Neuronal stem cell (in vitro differentiated cells): ENCODE measurements at regions not wholly inside any gene's neighbourhood (a gene's known extent, or its start where the extent isn't known, plus 50 kb on each side); places are given as distances from the start of the nearest gene placed in this dataset.
A peak's percentile ranks its signal among the peaks of the same experiment; 100 is the strongest.
"Not testable (repeated sequence)": the region's sequence is repeated elsewhere in the genome, so short reads cannot be mapped to it uniquely, and the experiment has no call there.

Source experiments
- DNase-seq: peaks from one replicate; pipeline ENCODE4 v3.0.0-alpha.2; 2013; ENCODE audit warnings: low spot score
- H2AFZ ChIP-seq: one replicate; pipeline ENCODE4 v1.6.1; 2013; ENCODE audit warnings: mild to moderate bottlenecking, low read length, inconsistent platforms
- H2AK5ac ChIP-seq: 2 replicates; pipeline ENCODE4 v1.6.1; 2013; ENCODE audit warnings: low read depth, mild to moderate bottlenecking, inconsistent platforms, low read length, moderate library complexity, mixed read lengths
- H2BK120ac ChIP-seq: 2 replicates; pipeline ENCODE4 v1.6.1; 2013; ENCODE audit warnings: low read depth, mild to moderate bottlenecking, inconsistent platforms, low read length, moderate library complexity, mixed read lengths
- H2BK12ac ChIP-seq: one replicate; pipeline ENCODE4 v1.6.1; 2013; ENCODE audit warnings: low read length, inconsistent platforms
- H2BK15ac ChIP-seq: 2 replicates; pipeline ENCODE4 v1.6.1; 2013; ENCODE audit warnings: mild to moderate bottlenecking, low read length, inconsistent platforms, mixed read lengths
- H2BK5ac ChIP-seq: one replicate; pipeline ENCODE4 v1.6.1; 2013; ENCODE audit warnings: inconsistent platforms, mild to moderate bottlenecking, low read length, moderate library complexity
- H3K14ac ChIP-seq: one replicate; pipeline ENCODE4 v1.6.1; 2013; ENCODE audit warnings: low read length, inconsistent platforms
- H3K18ac ChIP-seq: 2 replicates; pipeline ENCODE4 v1.6.1; 2013; ENCODE audit warnings: low read length, inconsistent platforms
- H3K23ac ChIP-seq: 2 replicates; pipeline ENCODE4 v1.6.1; 2013; ENCODE audit warnings: low read depth, mild to moderate bottlenecking, mixed read lengths, low read length, inconsistent platforms; ENCODE audit not compliant: poor library complexity
- H3K27ac ChIP-seq: replicated peaks from 3 replicates; pipeline ENCODE4 v1.5.1; 2013; ENCODE audit warnings: low read length, inconsistent platforms
- H3K27me3 ChIP-seq, 3 experiments: 2 replicates each; pipeline ENCODE4 v1.6.1; 2013; ENCODE audit warnings: low read length in 3 of 3, mild to moderate bottlenecking in 2 of 3, inconsistent platforms in 1 of 3, low read depth in 1 of 3, mixed read lengths in 1 of 3, moderate library complexity in 1 of 3; ENCODE audit not compliant: control insufficient read depth in 3 of 3, insufficient read depth in 3 of 3
- H3K36me3 ChIP-seq, 2 donors: replicated peaks in 1 of 2; 2 replicates each; pipeline ENCODE4 v1.6.1; 2013; ENCODE audit warnings: low read length in 2 of 2; ENCODE audit not compliant: control insufficient read depth in 2 of 2, insufficient read depth in 2 of 2
- H3K4ac ChIP-seq: 2 replicates; pipeline ENCODE4 v1.6.1; 2013; ENCODE audit warnings: inconsistent platforms, mild to moderate bottlenecking, low read length, moderate library complexity
- H3K4me1 ChIP-seq, 2 donors: 1 replicate in 1 of 2; 2 replicates in 1 of 2; pipeline ENCODE4 v1.6.1; 2013; ENCODE audit warnings: low read length in 2 of 2, low read depth in 1 of 2; ENCODE audit not compliant: control insufficient read depth in 2 of 2, insufficient read depth in 1 of 2
- H3K4me2 ChIP-seq: one replicate; pipeline ENCODE4 v1.6.1; 2013; ENCODE audit warnings: mild to moderate bottlenecking, low read length, inconsistent platforms; ENCODE audit not compliant: insufficient read depth, poor library complexity, severe bottlenecking
- H3K4me3 ChIP-seq, 2 donors: 2 replicates each; pipeline ENCODE4 v1.5.1; 2013; ENCODE audit warnings: low read length in 2 of 2, mild to moderate bottlenecking in 2 of 2, inconsistent platforms in 1 of 2, moderate library complexity in 1 of 2
- H3K79me1 ChIP-seq: one replicate; pipeline ENCODE4 v1.6.1; 2013; ENCODE audit warnings: low read depth, mild to moderate bottlenecking, inconsistent platforms, low read length, moderate library complexity
- H3K9ac ChIP-seq: one replicate; pipeline ENCODE4 v1.6.1; 2013; ENCODE audit warnings: mild to moderate bottlenecking, low read depth, low read length, inconsistent platforms; ENCODE audit not compliant: poor library complexity
- H3K9me3 ChIP-seq, 2 donors: replicated peaks in 1 of 2; 2 replicates each; pipeline versions ENCODE3 to v1.6.1; 2013; ENCODE audit warnings: low read length in 2 of 2, mild to moderate bottlenecking in 2 of 2, inconsistent platforms in 1 of 2, low read depth in 1 of 2, mixed read lengths in 1 of 2, moderate library complexity in 1 of 2; ENCODE audit not compliant: control insufficient read depth in 2 of 2, insufficient read depth in 1 of 2
- H4K8ac ChIP-seq: one replicate; pipeline ENCODE4 v1.6.1; 2013; ENCODE audit warnings: low read depth, mild to moderate bottlenecking, inconsistent platforms, low read length, moderate library complexity
- H4K91ac ChIP-seq: one replicate; pipeline ENCODE4 v1.6.1; 2013; ENCODE audit warnings: low read length, low read depth, mild to moderate bottlenecking, inconsistent platforms; ENCODE audit not compliant: poor library complexity
- WGBS, 2 donors: extraction: QIAGEN DNeasy Blood & Tissue Kit; methylation state at CpG; one replicate each; pipeline ENCODE4 v1.1.7; 2013; ENCODE audit warnings: missing lambda C conversion rate in 2 of 2, mixed read lengths in 1 of 2; ENCODE audit not compliant: insufficient read length in 2 of 2, insufficient replicate concordance in 1 of 2; ENCODE audit errors: extremely low coverage in 2 of 2; 5-methylcytosine and 5-hydroxymethylcytosine counted together

DNA sequence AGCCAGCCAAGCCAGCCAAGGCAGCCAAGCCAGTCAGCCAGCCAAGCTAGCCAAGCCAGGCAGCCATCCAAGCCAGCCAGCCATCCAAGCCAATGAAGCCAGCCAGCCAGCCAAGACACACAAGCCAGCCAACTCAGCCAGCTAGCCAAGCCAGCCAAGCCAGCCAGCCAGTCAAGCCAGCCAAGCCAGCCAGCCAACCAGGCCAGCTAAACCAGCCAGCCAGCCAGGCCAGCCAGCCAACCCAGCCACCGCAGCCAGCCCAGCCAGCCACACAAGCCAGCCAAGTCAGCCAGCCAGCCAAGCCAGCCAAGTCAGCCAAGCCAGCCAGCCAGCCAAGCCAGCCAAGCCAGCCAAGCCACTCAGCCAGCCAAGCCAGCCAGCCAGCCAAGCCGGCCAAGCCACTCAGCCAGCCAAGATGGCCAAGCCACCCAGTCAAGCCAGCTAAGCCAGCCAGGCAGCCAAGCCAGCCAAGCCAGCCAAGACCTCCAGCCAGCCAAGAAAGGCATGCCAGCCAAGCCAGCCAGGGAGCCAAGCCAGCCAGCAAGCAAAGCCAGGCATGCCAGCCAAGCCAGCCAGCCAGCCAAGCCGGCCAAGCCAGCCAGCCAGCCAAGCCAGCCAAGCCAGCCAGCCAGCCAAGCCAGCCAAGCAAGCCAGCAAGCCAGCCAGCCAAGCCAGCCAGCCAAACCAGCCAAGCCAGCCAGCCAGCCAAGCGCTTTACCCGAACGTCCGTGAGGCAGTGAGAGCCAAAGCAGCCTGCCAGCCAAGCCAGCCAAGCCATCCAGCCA lies 335.7 kb upstream of the PLGLB2 start:
- not testable (repeated sequence) for DNase-seq, H3K4me3 ChIP-seq
- no CpG with 5 or more reads among the region's 7 CpGs for WGBS, 2 donors

GRCh38 chr2:87414331-87414730 lies 333.6 kb upstream of the PLGLB2 start:
- H3K27me3 ChIP-seq, H2AK5ac ChIP-seq, H3K4me2 ChIP-seq, DNase-seq, H3K4me3 ChIP-seq, H3K23ac ChIP-seq, H3K4me1 ChIP-seq, H3K4ac ChIP-seq, H3K36me3 ChIP-seq, H2BK5ac ChIP-seq, H3K9me3 ChIP-seq, H2BK15ac ChIP-seq, H3K27ac ChIP-seq, H2AFZ ChIP-seq, H4K8ac ChIP-seq, H3K79me1 ChIP-seq, H3K14ac ChIP-seq, H3K9ac ChIP-seq, H2BK120ac ChIP-seq, H2BK12ac ChIP-seq, H4K91ac ChIP-seq: not testable (repeated sequence)
- WGBS, 2 donors = no CpG with 5 or more reads among the region's 1 CpG
- H3K18ac ChIP-seq = peak overlapping the region; percentile 80

More for the DNA sequence above, 335.7 kb upstream of the PLGLB2 start:
- H4K91ac ChIP-seq, H2AFZ ChIP-seq, H2AK5ac ChIP-seq, H2BK12ac ChIP-seq, H3K23ac ChIP-seq, H3K18ac ChIP-seq, H2BK5ac ChIP-seq, H3K9ac ChIP-seq, H2BK120ac ChIP-seq, H3K4me2 ChIP-seq, H3K4me1 ChIP-seq, H3K27ac ChIP-seq, H3K36me3 ChIP-seq, H3K4ac ChIP-seq, H2BK15ac ChIP-seq, H3K79me1 ChIP-seq, H3K9me3 ChIP-seq, H3K14ac ChIP-seq, H3K27me3 ChIP-seq, H4K8ac ChIP-seq: not testable (repeated sequence)

DNA sequence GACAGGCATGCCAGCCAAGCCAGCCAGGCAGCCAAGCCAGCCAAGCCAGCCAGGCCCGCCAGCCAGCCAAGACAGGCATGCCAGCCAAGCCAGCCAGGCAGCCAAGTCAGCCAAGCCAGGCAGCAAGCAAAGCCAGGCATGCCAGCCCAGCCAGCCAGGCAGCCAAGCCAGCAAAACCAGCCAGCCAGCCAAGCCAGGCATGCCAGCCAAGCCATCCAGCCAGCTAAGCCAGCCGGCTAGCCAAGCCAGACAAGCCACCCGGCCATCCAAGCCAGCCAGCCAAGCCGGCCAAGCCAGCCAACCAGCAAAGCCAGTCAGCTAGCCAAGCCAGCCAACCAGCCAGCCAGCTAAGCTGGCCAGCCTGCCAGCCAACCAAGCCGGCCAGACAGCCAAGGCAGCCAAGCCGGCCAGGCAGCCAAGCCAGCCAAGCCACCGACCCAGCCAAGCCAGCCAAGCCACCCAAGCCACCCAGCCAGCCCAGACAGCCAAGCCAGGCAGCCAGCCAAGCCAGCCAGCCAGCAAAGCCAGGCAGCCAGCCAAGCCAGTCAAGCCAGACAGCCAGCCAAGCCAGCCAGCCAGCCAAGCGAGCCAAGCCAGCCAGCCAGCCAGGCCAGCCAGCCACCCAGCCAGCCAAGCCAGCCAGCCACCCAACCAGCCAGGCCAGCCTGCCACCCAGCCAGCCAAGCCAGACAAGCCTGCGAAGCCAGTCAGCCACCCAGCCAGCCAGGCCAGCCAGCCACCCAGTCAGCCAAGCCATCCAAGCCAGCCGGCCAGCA lies 332.9 kb upstream of the PLGLB2 start:
- H4K8ac ChIP-seq, H4K91ac ChIP-seq, H2AFZ ChIP-seq, H3K4me1 ChIP-seq, H2BK5ac ChIP-seq, H3K9me3 ChIP-seq, H2AK5ac ChIP-seq, H3K14ac ChIP-seq, DNase-seq, H3K4me3 ChIP-seq, H2BK12ac ChIP-seq, H3K18ac ChIP-seq, H3K27me3 ChIP-seq, H3K4ac ChIP-seq, H3K4me2 ChIP-seq, H2BK15ac ChIP-seq, H3K79me1 ChIP-seq, H3K27ac ChIP-seq, H2BK120ac ChIP-seq, H3K9ac ChIP-seq, H3K36me3 ChIP-seq, H3K23ac ChIP-seq: not testable (repeated sequence)
- WGBS, 2 donors = no CpG with 5 or more reads among the region's 10 CpGs

- not testable (repeated sequence) for H3K23ac ChIP-seq, H3K18ac ChIP-seq, H2BK120ac ChIP-seq, H2BK15ac ChIP-seq, H3K9me3 ChIP-seq, H4K91ac ChIP-seq, H3K4me1 ChIP-seq, H3K27me3 ChIP-seq, DNase-seq, H4K8ac ChIP-seq, H2AK5ac ChIP-seq, H2AFZ ChIP-seq, H3K36me3 ChIP-seq, H3K27ac ChIP-seq, H3K4me3 ChIP-seq, H3K4ac ChIP-seq, H3K4me2 ChIP-seq, H3K14ac ChIP-seq, H3K79me1 ChIP-seq, H3K9ac ChIP-seq, H2BK5ac ChIP-seq
- WGBS, 2 donors = no CpG with 5 or more reads among the region's 1 CpG
- peak overlapping the region; percentile 73 for H2BK12ac ChIP-seq
These were observed 332.2 kb upstream of the PLGLB2 start for GRCh38 chr2:87415586-87416265.
